PC-3 (cell line): ENCODE measurements at regions not wholly inside any gene's neighbourhood (a gene's known extent, or its start where the extent isn't known, plus 50 kb on each side); places are given as distances from the start of the nearest gene placed in this dataset.

Source experiments
- CTCF ChIP-seq: fragments of 300-600 bp; sonication (generic); conservative IDR thresholded peaks from 2 replicates; pipeline ENCODE4 v1.5.1; 2017; ENCODE audit warnings: antibody characterized with exemption, low read depth, mild to moderate bottlenecking, low read length
- EZH2 ChIP-seq: fragments of 300-600 bp; sonication (generic); IDR thresholded peaks from one replicate; pipeline ENCODE4 v1.6.1; 2017; ENCODE audit warnings: antibody characterized with exemption, mild to moderate bottlenecking, low read length; ENCODE audit not compliant: unreplicated experiment
- EZH2phosphoT487 ChIP-seq: fragments of 300-600 bp; sonication (generic); IDR thresholded peaks from 2 replicates; pipeline ENCODE4 v1.6.1; 2018; ENCODE audit warnings: mild to moderate bottlenecking, antibody characterized with exemption, low read length, borderline replicate concordance

- TF ChIP-seq CTCF (no peak), EZH2phosphoT487 (no peak), EZH2 (no peak)
Observed at GRCh38 chr12:97109441-97109840, 202.4 kb downstream of the NEDD1 start.
